Putamen (tissue), 1 donor: ENCODE measurements at regions not wholly inside any gene's neighbourhood (a gene's known extent, or its start where the extent isn't known, plus 50 kb on each side); places are given as distances from the start of the nearest gene placed in this dataset.

ENCODE experiments used
- DNase-seq: peaks from one replicate; pipeline ENCODE4 v3.0.0-alpha.2; 2016; ENCODE audit warnings: low spot score

GRCh38 chr1:96296991-96297390, 424.6 kb upstream of the PTBP2 start:
- DNase-seq, result no peak

GRCh38 chr1:96306809-96307560, 414.6 kb upstream of the PTBP2 start:
- DNase-seq, result no peak

- DNase-seq, result no peak
These were observed 413.3 kb upstream of the PTBP2 start for GRCh38 chr1:96308314-96308713.

GRCh38 chr1:96309783-96310182, 411.8 kb upstream of the PTBP2 start:
- no peak for DNase-seq

DNA sequence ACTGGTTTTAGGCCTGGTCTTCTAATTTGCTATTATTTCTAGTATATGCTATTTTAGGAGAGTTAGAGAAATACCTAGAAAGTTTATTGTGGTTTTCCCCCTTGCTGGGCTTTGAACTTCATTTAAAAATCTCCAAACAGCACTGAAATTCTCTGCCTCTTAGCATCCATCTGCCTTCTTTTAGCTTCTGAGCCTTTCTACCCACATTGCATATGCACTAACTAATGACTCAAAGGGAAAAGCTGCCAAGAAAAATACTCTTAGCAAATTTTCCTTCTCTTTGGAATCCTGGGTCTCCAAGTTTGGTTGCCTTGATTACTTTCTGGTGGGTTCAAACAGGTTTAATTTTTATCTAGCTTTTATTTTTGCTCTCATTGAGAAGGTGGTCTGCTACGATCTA, 408.4 kb upstream of the PTBP2 start:
- no peak for DNase-seq

GRCh38 chr1:96329121-96329520, 392.5 kb upstream of the PTBP2 start:
- DNase-seq, result no peak

- no peak for DNase-seq
These were observed 390.0 kb upstream of the PTBP2 start for GRCh38 chr1:96331596-96331995.

DNA sequence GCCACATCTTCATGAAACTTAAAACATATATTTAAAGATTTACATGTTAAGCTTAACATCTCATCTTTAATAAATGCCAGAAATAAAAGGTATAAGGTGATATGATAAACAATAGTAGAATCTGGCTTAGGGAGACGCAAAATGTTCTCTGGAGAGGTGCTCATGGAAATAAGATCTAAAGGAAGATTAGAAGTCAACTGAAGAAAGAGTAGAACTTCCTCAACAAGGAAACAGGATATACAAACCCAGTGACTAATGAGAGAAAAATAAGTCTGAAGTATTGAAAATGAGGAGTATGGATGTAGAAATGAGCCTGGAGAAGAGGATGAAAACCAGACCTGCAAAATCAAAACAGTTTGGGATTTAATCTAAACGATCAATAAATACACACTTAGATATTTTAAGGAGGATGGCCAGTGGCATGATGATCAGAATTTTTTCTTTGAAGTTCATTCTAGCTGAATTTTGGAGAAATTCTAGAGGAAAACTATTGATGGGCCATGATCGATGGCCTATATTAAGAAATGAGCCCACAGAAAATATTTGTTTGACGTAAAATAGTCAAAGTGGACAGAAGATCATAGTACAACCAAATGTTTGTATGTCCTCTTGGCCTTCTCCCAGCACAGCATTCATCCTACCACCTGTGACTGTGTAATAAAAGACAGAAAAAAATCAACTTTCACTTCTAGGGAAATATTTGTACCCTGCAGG, 387.9 kb upstream of the PTBP2 start:
- DNase-seq, result no peak

DNA sequence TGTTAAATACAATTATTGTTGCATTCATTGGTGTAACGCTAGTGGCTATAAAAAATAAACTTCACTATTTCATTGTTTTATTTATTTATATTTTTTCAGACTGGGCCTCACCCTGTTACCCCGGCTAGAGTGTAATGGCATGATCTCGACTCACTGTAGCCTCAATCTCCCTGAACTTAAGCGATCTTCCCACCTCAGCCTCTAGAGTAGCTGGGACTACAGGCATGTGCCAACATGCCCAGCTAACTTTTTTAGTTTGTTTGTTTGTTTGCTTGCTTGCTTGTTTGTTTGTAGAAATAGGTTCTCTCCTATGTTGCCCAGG, 387.4 kb upstream of the PTBP2 start:
- DNase-seq, result no peak

- no peak for DNase-seq
These were observed 383.0 kb upstream of the PTBP2 start for GRCh38 chr1:96338622-96339021.

DNA sequence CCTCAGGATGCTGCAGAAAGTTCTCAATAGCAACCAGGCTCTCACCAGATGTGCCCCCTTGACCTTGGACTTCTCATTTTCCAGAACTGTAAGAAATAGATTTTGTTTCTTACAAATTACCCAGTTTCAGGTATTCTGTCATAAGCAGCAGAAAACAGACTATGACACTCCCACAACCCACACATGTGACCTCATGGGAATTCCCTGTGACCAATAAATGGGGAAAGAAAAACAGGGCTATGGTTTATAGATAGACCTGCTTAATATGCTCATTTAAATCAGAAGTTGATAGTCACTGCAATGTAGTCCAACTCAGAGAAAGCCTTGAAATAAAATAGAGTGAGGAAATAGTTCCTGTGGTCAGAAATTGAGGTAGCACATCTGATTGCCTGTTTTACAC, 380.9 kb upstream of the PTBP2 start:
- no peak for DNase-seq

DNA sequence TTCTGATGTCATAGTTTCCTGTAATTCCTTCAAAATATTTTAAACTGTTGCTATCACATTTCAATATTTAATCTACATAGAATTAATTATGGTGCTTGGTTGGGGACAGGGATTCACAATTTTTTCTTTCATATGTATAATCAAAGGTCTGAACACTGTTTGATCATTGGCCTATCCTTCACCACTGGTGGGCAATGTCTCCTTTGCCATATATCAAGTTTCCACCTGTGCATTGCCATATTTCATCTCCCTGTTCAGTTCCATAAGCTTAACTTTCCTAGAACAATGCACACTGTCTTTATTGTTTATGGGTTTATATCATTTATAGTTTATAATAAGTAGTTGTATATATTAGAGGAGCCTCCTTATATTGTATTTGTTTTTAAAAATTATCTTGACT, 374.9 kb upstream of the PTBP2 start:
- no peak for DNase-seq

DNA sequence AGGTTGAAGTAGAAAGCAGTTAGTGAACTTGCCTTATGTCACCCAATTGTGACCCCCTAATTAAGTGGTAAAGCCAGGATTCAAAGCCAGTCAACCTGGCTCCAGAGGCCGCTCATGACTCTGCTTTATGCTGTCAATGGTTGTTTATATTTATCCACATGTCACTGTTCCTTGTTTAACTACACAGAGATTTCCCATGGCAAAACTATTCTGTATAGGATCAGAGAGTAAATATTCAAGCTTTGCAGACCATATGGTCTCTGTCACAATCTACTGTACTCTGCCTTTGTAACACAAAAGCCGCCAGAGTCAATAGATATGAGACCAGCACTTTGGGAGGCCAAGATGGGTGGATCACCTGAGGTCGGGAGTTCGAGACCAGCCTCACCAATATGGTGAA, 371.7 kb upstream of the PTBP2 start:
- no peak for DNase-seq

GRCh38 chr1:96352733-96353132, 368.9 kb upstream of the PTBP2 start:
- no peak for DNase-seq

GRCh38 chr1:96355521-96355920, 366.1 kb upstream of the PTBP2 start:
- peak; percentile 36 for DNase-seq

GRCh38 chr1:96355961-96356360, 365.6 kb upstream of the PTBP2 start:
- DNase-seq, result peak; percentile 45

DNA sequence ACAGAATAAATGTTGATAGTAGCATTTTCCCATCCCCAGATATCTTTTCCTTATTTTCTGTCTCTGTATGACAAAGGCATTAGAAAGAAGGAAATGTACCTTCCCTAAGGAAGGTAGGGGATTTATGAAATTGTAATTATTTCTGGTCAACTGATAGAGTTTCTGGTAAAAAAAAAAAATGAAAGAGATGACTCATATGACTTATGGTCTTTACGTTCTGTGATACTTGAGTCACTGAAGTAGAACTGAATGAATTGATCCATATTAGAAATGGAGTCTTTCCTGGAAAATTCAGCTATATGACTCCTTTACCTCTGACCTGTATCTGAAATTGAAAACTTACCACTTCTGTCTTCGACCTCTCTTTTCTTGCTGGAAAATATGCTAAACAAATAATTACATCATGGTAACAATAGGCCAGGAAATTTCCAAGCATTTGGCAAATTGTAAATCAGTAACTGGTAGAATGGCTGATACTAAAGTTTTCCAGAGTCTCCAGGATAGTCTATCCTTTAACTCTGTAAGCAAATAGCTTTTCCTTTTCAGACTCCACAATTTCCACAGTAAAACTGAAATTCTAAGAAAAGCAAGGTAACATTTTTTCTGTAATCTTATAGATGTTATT, 364.3 kb upstream of the PTBP2 start:
- no peak for DNase-seq

GRCh38 chr1:96358057-96358456, 363.5 kb upstream of the PTBP2 start:
- no peak for DNase-seq

GRCh38 chr1:96360036-96360795, 361.4 kb upstream of the PTBP2 start:
- no peak for DNase-seq

DNA sequence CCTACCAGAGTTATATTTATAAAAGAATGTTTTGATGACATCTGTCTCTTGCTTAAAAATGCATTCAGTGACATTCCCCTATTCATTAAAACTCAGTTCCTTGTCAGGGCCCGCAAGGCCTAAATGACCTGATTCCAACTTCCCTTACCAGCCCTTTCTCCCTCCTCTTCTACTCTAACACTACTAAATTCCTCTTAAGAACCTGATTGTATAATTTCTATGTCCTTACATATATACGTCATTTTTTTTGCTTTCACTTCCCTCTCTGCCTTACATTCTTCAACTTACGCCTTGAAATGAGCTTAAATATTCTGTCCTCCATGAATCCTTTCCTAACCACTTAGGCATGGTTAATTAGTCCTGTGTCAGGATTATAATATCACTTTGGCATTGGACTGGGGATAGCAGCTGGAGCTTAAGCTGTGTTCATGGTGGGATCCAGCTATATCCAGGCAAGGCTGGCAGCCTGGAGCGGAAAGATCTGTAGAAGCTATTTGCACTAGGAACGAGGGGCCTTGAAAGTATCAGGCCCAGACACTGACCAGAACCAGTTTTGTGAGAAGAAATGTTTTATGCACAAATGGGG, 360.2 kb upstream of the PTBP2 start:
- no peak for DNase-seq

- no peak for DNase-seq
These were observed 359.6 kb upstream of the PTBP2 start for GRCh38 chr1:96361961-96362360.

DNA sequence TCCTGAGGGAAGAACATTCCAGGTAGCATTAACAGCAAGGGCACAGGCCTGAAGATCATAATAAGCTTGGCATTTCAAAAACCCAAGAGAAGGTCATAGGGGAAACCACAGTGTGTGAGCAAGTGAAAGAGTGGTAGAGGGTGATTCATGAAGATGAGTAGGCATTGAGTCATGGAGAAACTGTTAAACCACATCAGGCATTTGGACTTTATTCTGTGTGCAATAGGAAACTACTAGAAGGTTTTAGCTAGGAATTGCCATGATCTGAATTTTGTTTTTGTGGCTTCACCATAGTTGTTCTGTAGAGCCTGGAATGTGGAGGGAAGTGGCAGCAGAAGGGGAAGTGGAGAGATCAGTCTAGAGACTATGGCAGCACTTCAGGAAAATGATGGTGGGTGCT, 359.0 kb upstream of the PTBP2 start:
- no peak for DNase-seq
